GM12878 (cell line): ENCODE measurements at regions not wholly inside any gene's neighbourhood (a gene's known extent, or its start where the extent isn't known, plus 50 kb on each side); places are given as distances from the start of the nearest gene placed in this dataset.

Source experiments
- ATAC-seq: fragments of 200-7000 bp; cut with Tn5 transposase; 3 replicates; pipeline ENCODE4 v1.9.1; 2020; ENCODE audit warnings: mild to moderate bottlenecking, moderate library complexity
- BruUV-seq: library from RNA; stranded (reverse); fragments of 400-500 nt; replicated peaks from 2 replicates; lab custom pipeline; 2021; lab: Mats Ljungman, UMichigan
- CTCF ChIA-PET: fragments of 300-600 bp; sonication (Branson Sonifier 250); formaldehyde crosslinking; extraction: SDS; loops from one replicate; lab custom pipeline; 2021; ENCODE audit warnings: inconsistent platforms; lab: Yijun Ruan, JAX
- POLR2A ChIA-PET: fragments of 350-600 bp; formaldehyde crosslinking; extraction: SDS; loops from one replicate; lab custom pipeline; 2021; ENCODE audit warnings: inconsistent platforms; lab: Charles Lee
- RAD21 ChIA-PET: fragments of 300-600 bp; sonication (Branson Sonifier 250); formaldehyde crosslinking; loops from one replicate; lab custom pipeline; 2023; ENCODE audit warnings: antibody characterized with exemption; ENCODE audit not compliant: unreplicated experiment; lab: Charles Lee
- SMC1A ChIA-PET: fragments of 300-600 bp; sonication (Branson Sonifier 250); formaldehyde crosslinking; loops from one replicate; lab custom pipeline; 2023; ENCODE audit not compliant: unreplicated experiment, uncharacterized antibody; lab: Charles Lee
- DNase-seq: peaks from one replicate; pipeline ENCODE4 v3.0.0-alpha.2; 2011; ENCODE audit warnings: low read depth, low spot score
- FAIRE-seq: peaks from 3 replicates; lab custom pipeline; 2011; peaks lifted over from hg19 to GRCh38; lab: Jason Lieb, UNC
- H2AFZ ChIP-seq: 2 replicates; pipeline ENCODE4 v1.6.0; 2011; ENCODE audit warnings: low read depth, low read length, control low read depth; ENCODE audit not compliant: control insufficient read depth
- H3K27ac ChIP-seq: 2 replicates; pipeline ENCODE4 v1.5.1; 2011; ENCODE audit warnings: control low read depth; ENCODE audit not compliant: control insufficient read depth, insufficient read depth
- H3K27me3 ChIP-seq, 2 experiments: replicated peaks in 1 of 2; 2 replicates each; pipeline versions ENCODE4 v1.6.0 to v1.6.1; 2011; ENCODE audit warnings: low read length in 1 of 2; ENCODE audit not compliant: control insufficient read depth in 2 of 2, insufficient read depth in 2 of 2
- H3K36me3 ChIP-seq, 2 experiments: 2 replicates each; pipeline ENCODE4 v1.5.1; 2011; ENCODE audit warnings: low read length in 1 of 2; ENCODE audit not compliant: control insufficient read depth in 2 of 2, insufficient read depth in 2 of 2
- H3K4me1 ChIP-seq: 2 replicates; pipeline ENCODE4 v1.6.1; 2011; ENCODE audit warnings: mild to moderate bottlenecking, low read length, moderate library complexity, mixed read lengths; ENCODE audit not compliant: control insufficient read depth, insufficient read depth
- H3K4me2 ChIP-seq: 2 replicates; pipeline ENCODE4 v1.6.0; 2011; ENCODE audit warnings: control low read depth; ENCODE audit not compliant: control insufficient read depth, insufficient read depth
- H3K4me3 ChIP-seq: fragments of 200-600 bp; sonication (generic); 2 replicates; pipeline ENCODE4 v1.5.1; 2016
- H3K79me2 ChIP-seq: 2 replicates; pipeline ENCODE4 v1.6.0; 2011; ENCODE audit warnings: low read length; ENCODE audit not compliant: control insufficient read depth, insufficient read depth
- H3K9ac ChIP-seq: 2 replicates; pipeline ENCODE4 v1.8.0; 2011; ENCODE audit warnings: low read length, control low read depth, mixed read lengths; ENCODE audit not compliant: control insufficient read depth, insufficient read depth
- H3K9me3 ChIP-seq: replicated peaks from 3 replicates; pipeline ENCODE4 v1.5.1; 2011; ENCODE audit warnings: mild to moderate bottlenecking, low read length; ENCODE audit not compliant: control insufficient read depth, insufficient read depth
- H4K20me1 ChIP-seq: 2 replicates; pipeline ENCODE4 v1.6.0; 2011; ENCODE audit not compliant: control insufficient read depth, insufficient read depth
- ATF7 ChIP-seq: fragments of 450-650 bp; IDR thresholded peaks from 2 replicates; pipeline ENCODE4 v1.6.1; 2016; ENCODE audit warnings: low read depth, mild to moderate bottlenecking
- BCL11A ChIP-seq: IDR thresholded peaks from 2 replicates; pipeline ENCODE4 v1.6.1; 2011; ENCODE audit warnings: low read depth, low read length
- EGR1 ChIP-seq, 2 experiments: IDR thresholded peaks; 1 replicate in 1 of 2; 2 replicates in 1 of 2; pipeline ENCODE4 v1.6.1; 2011 to 2012; ENCODE audit warnings: low read depth in 2 of 2, low read length in 2 of 2, borderline replicate concordance in 1 of 2, mild to moderate bottlenecking in 1 of 2, moderate library complexity in 1 of 2
- IKZF1 ChIP-seq: fragments of 450-650 bp; conservative IDR thresholded peaks from 2 replicates; pipeline ENCODE4 v1.6.1; 2017; ENCODE audit warnings: antibody characterized with exemption, mild to moderate bottlenecking
- KLF5 ChIP-seq: fragments of 450-650 bp; IDR thresholded peaks from 2 replicates; pipeline ENCODE4 v1.6.1; 2014; ENCODE audit warnings: mild to moderate bottlenecking; ENCODE audit not compliant: partially characterized antibody
- MEF2B ChIP-seq: fragments of 450-650 bp; IDR thresholded peaks from 2 replicates; pipeline ENCODE4 v1.6.1; 2018; ENCODE audit warnings: mild to moderate bottlenecking, moderate library complexity; ENCODE audit not compliant: partially characterized antibody, poor library complexity, severe bottlenecking
- NFXL1 ChIP-seq: fragments of 450-650 bp; IDR thresholded peaks from 2 replicates; pipeline ENCODE4 v1.6.1; 2017; ENCODE audit warnings: antibody characterized with exemption, mild to moderate bottlenecking, borderline replicate concordance
- NFYA ChIP-seq: IDR thresholded peaks from 2 replicates; pipeline ENCODE4 v1.6.1; 2011; ENCODE audit warnings: low read depth, mild to moderate bottlenecking, low read length, improper control_type of control experiment, borderline replicate concordance
- POLR2AphosphoS5 ChIP-seq: IDR thresholded peaks from 2 replicates; pipeline ENCODE4 v1.6.1; 2011; ENCODE audit warnings: mild to moderate bottlenecking, low read length, inconsistent platforms
- RAD51 ChIP-seq: fragments of 450-650 bp; IDR thresholded peaks from 2 replicates; pipeline ENCODE4 v1.6.1; 2016; ENCODE audit warnings: moderate library complexity, mild to moderate bottlenecking, inconsistent platforms
- RFX5 ChIP-seq: IDR thresholded peaks from 2 replicates; pipeline ENCODE4 v1.6.1; 2011; ENCODE audit warnings: low read depth, low read length, improper control_type of control experiment
- SIX5 ChIP-seq: IDR thresholded peaks from 2 replicates; pipeline ENCODE4 v1.6.1; 2011; ENCODE audit warnings: mild to moderate bottlenecking, low read depth, low read length, moderate library complexity; ENCODE audit not compliant: severe bottlenecking
- SP1 ChIP-seq: IDR thresholded peaks from one replicate; pipeline ENCODE4 v1.6.1; 2011; ENCODE audit warnings: low read depth, low read length
- TBL1XR1 ChIP-seq: IDR thresholded peaks from 2 replicates; pipeline ENCODE4 v1.6.1; 2012; ENCODE audit warnings: low read depth, low read length, improper control_type of control experiment
- YBX1 ChIP-seq: fragments of 450-650 bp; IDR thresholded peaks from 2 replicates; pipeline ENCODE4 v1.6.1; 2016; ENCODE audit warnings: antibody characterized with exemption
- ZNF384 ChIP-seq: IDR thresholded peaks from 2 replicates; pipeline ENCODE4 v1.6.1; 2012; ENCODE audit warnings: low read depth, mild to moderate bottlenecking, low read length, improper control_type of control experiment, borderline replicate concordance
- in situ Hi-C: fragments of 300-500 bp; cut with MboI; formaldehyde crosslinking; loops from 9 replicates; pipeline ENCODE4 v1.14.3; 2018; ENCODE audit warnings: mixed read lengths
- intact Hi-C: fragments of 100-400 bp; cut with micrococcal nuclease; formaldehyde crosslinking; loops from one replicate; pipeline ENCODE4 v1.14.2; 2022; ENCODE audit not compliant: unreplicated experiment
- TF ChIP-seq, protein P1 (sequence below): fragments of 450-650 bp; conservative IDR thresholded peaks from 2 replicates; pipeline ENCODE4 v1.6.1; 2017; ENCODE audit warnings: mild to moderate bottlenecking, moderate library complexity
- TF ChIP-seq, protein P2 (sequence below): IDR thresholded peaks from 2 replicates; pipeline ENCODE4 v1.6.1; 2012; ENCODE audit warnings: low read depth, low read length, improper control_type of control experiment

DNA sequence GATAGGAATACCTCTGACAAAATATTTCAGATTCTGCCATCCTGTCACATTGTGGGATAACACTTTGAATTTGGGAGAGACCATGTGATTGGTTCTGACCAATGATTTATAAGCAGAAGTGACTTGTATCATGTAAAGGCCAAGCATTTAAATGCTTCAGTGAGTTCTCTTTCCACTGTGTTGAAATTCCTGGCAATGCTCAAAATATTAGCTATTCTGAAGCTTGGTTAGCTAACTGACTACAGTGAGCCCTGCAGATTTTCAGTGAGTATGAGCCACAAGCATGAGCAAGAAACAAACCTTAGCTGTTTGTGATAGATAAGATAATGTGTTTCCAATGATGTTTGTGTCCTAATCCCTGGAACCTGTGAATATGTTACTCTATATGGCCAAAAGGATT is 562.8 kb upstream of the AADAT start:
- CTCF ChIA-PET: no interaction called here
- TF ChIP-seq NFYA: no peak
- no peak for TF ChIP-seq RAD51
- TF ChIP-seq IKZF1: no peak
- no peak for TF ChIP-seq TBL1XR1
- TF ChIP-seq KLF5: no peak
- TF ChIP-seq YBX1: no peak
- no peak for TF ChIP-seq BCL11A
- TF ChIP-seq, protein P1, sequence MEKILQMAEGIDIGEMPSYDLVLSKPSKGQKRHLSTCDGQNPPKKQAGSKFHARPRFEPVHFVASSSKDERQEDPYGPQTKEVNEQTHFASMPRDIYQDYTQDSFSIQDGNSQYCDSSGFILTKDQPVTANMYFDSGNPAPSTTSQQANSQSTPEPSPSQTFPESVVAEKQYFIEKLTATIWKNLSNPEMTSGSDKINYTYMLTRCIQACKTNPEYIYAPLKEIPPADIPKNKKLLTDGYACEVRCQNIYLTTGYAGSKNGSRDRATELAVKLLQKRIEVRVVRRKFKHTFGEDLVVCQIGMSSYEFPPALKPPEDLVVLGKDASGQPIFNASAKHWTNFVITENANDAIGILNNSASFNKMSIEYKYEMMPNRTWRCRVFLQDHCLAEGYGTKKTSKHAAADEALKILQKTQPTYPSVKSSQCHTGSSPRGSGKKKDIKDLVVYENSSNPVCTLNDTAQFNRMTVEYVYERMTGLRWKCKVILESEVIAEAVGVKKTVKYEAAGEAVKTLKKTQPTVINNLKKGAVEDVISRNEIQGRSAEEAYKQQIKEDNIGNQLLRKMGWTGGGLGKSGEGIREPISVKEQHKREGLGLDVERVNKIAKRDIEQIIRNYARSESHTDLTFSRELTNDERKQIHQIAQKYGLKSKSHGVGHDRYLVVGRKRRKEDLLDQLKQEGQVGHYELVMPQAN: no peak
- TF ChIP-seq, protein P2, sequence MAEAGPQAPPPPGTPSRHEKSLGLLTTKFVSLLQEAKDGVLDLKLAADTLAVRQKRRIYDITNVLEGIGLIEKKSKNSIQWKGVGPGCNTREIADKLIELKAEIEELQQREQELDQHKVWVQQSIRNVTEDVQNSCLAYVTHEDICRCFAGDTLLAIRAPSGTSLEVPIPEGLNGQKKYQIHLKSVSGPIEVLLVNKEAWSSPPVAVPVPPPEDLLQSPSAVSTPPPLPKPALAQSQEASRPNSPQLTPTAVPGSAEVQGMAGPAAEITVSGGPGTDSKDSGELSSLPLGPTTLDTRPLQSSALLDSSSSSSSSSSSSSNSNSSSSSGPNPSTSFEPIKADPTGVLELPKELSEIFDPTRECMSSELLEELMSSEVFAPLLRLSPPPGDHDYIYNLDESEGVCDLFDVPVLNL: no peak
- TF ChIP-seq ATF7: no peak
- TF ChIP-seq POLR2AphosphoS5: no peak
- TF ChIP-seq SP1: no peak
- TF ChIP-seq RFX5: no peak
- no peak for TF ChIP-seq SIX5
- no peak for TF ChIP-seq MEF2B
- TF ChIP-seq ZNF384: no peak
- TF ChIP-seq NFXL1: no peak
- TF ChIP-seq EGR1 (IDR thresholded peaks at IDR 0.05; ENCODE audit: borderline replicate concordance in 1 of 2, low read depth in 2 of 2, low read length in 2 of 2): no peak
- H3K4me2 ChIP-seq: no peak overlapping the region
- DNase-seq (no peak), FAIRE-seq (no peak), ATAC-seq (no peak)
- intact Hi-C loops: no loop called here
- no peaks in the 10 kb centered on the region for H3K36me3 ChIP-seq
- H3K27me3 ChIP-seq: no peaks in the 10 kb centered on the region
- no peaks in the 10 kb centered on the region for H4K20me1 ChIP-seq
- H3K9me3 ChIP-seq: no peaks in the 10 kb centered on the region
- SMC1A ChIA-PET: interaction anchor here (0.6 kb wide), 1 partner anchor 33 kb away, joined by 3 read pairs; no protein-coding TSS in a partner anchor
- no peak overlapping the region for H2AFZ ChIP-seq
- in situ Hi-C loops: no loop called here
- no peaks in the 10 kb centered on the region for H3K4me1 ChIP-seq
- H3K9ac ChIP-seq: no peak overlapping the region
- BruUV-seq: no TSS peak
- POLR2A ChIA-PET: no interaction called here
- RAD21 ChIA-PET: no interaction called here
- H3K79me2 ChIP-seq: no peaks in the 10 kb centered on the region
- H3K27ac ChIP-seq: no peak overlapping the region
- H3K4me3 ChIP-seq: no peak overlapping the region
